ENCODE measurements at regions not wholly inside any gene's neighbourhood (a gene's known extent, or its start where the extent isn't known, plus 50 kb on each side); places are given as distances from the start of the nearest gene placed in this dataset.
"Not testable (repeated sequence)": the region's sequence is repeated elsewhere in the genome, so short reads cannot be mapped to it uniquely, and the experiment has no call there.

DNA sequence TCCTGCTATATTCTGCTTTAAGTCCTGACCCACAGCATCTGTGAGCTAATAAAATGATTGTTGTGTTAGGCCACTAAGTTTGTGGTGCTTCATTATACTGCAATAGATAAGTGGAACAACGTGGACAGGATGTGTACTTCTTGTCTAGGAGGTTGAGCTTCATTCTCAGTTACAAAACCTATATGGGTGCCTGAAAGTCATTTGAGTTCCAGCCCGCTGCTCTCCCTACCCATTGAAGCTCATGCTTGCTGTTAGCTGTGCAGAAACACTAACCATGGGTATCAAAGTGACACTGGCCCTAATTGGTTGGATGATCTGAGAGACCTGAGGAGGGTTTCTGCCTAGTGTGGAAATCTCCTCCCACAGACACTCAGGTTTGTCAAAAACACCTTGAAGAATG, 357.2 kb downstream of the PDCD6IP start:
- H3K27ac ChIP-seq = no peak overlapping the region
- TF ChIP-seq ZFX (IDR thresholded peaks at IDR 0.05) = no peak
- TF ChIP-seq, protein P1, sequence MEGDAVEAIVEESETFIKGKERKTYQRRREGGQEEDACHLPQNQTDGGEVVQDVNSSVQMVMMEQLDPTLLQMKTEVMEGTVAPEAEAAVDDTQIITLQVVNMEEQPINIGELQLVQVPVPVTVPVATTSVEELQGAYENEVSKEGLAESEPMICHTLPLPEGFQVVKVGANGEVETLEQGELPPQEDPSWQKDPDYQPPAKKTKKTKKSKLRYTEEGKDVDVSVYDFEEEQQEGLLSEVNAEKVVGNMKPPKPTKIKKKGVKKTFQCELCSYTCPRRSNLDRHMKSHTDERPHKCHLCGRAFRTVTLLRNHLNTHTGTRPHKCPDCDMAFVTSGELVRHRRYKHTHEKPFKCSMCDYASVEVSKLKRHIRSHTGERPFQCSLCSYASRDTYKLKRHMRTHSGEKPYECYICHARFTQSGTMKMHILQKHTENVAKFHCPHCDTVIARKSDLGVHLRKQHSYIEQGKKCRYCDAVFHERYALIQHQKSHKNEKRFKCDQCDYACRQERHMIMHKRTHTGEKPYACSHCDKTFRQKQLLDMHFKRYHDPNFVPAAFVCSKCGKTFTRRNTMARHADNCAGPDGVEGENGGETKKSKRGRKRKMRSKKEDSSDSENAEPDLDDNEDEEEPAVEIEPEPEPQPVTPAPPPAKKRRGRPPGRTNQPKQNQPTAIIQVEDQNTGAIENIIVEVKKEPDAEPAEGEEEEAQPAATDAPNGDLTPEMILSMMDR (conservative IDR thresholded peaks at IDR 0.05) = no peak

DNA sequence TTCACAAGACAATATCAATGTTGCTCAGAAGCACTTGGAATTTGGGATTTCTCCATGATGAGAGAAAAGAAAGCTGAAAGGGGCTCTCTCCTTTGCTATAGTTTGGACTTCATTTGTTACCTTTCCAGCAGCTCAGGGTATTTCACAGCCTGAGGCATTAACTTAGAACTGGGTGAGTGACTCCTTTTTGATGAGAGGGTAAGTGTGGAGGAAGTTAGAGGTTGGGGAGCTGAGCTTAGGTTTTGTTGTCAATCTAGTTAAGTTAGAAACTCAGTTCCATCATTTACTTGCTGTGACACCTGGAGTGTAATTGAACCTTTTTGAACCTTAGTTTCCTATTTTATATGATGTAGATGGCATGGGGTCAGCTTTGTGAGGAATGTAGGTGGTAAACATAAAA, 359.1 kb downstream of the PDCD6IP start:
- no peak for TF ChIP-seq ZFX (IDR thresholded peaks at IDR 0.05)
- TF ChIP-seq, protein P1 (conservative IDR thresholded peaks at IDR 0.05) = no peak
- no peak overlapping the region for H3K27ac ChIP-seq

DNA sequence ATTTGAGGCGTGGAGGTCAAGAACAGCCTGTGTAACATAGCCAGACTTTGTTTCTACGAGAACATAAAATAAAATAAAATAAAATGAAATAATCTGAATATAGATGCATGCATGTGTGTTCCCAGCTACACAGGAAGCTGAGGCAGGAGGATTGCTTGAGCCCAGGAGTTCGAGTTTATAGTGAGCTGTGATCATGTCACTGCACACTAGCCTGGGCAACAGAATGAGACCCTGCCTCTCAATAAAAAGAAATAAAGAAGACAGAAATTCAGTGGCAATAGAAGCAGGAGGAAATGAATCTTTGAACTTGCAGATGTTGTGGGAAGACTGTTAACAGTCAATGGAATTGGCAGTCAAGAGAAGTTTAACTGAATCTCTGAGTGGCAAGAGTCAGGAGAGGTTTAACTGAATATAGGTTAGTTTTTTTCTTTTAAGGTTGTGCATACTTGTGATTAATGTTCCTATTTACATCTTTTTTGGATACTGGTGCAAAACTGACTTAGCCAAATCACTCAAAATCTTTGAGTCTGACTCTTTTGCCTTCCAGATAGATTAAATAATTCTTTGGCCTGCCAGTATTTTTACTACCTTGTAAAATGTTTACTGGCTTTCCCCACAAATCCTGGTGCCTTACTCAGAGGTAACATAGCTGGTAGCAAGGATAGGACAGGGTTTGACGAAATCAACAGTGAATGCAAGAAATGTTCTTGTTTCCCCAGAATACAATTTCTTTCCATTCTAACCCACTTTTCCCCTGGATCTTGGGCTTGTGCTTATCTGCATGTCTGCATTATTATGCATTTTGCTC, 361.4 kb downstream of the PDCD6IP start:
- TF ChIP-seq ZFX (IDR thresholded peaks at IDR 0.05) = no peak
- TF ChIP-seq, protein P1 (conservative IDR thresholded peaks at IDR 0.05) = no peak
- H3K27ac ChIP-seq = no peak overlapping the region

DNA sequence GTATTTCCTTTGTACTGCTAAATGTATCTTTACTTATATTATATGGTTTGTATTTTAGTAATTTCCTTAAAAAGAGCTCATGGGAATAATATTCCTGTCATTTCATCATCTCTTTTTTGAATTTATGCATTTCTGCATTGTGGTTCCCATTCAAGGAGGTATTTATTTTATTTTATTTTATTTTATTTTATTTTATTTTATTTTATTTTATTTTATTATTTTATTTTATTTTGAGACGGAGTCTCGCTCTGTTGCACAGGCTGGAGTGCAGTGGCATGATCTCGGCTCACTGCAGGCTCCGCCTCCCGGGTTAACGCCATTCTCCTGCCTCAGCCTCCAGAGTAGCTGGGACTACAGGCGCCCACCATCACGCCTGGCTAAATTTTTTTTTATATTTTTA, 371.2 kb downstream of the PDCD6IP start:
- H3K27ac ChIP-seq = not testable (repeated sequence)

DNA sequence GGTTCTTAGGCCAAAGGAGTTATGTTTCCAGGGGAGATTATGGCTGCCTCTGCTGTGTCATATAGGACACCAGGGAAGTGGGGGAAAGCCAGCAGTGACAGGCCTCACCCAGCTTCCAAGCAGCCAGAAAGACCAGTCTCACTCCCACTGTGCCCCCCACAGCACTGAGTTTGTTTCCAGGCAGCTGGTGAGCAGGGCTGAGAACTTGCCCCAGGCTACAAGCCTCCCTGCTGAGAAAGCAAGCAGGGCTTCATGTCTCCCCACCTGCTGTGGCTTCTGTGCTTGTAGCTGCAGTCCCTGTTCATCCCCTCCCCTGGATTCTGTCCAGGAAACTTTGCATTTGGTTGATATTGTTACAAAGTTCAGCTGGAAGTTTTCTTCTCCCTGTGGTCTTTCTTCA, 376.3 kb downstream of the PDCD6IP start:
- no peak for TF ChIP-seq ZFX (IDR thresholded peaks at IDR 0.05)
- TF ChIP-seq, protein P1 (conservative IDR thresholded peaks at IDR 0.05) = no peak
- H3K27ac ChIP-seq = no peak overlapping the region

DNA sequence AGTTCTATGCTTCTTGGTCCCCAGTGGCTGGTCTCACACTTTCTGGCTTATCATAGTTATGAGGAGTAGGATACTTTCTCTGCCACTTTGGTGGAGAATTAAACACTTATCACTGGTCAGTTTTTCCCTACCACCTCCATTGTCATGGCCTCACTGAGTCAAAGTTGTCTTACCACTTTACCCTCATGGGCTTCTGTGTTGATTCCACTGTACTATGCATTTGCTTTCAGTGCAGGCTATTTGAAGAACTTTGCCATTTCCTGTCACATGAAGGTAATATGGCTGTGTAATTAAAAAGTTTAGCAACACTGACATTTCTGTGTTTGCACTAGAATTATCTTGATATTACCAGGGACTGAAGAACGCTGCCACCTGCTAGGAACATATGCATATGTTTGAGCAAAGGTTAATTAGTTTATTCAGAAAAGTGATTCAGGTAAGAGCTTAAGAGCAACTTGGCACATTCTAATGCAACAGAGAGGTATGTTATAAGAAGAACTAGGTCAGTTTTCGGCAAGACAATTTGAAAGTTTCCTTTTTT, 377.3 kb downstream of the PDCD6IP start:
- no peak for TF ChIP-seq ZFX (IDR thresholded peaks at IDR 0.05)
- TF ChIP-seq, protein P1 (conservative IDR thresholded peaks at IDR 0.05) = no peak
- no peak overlapping the region for H3K27ac ChIP-seq

DNA sequence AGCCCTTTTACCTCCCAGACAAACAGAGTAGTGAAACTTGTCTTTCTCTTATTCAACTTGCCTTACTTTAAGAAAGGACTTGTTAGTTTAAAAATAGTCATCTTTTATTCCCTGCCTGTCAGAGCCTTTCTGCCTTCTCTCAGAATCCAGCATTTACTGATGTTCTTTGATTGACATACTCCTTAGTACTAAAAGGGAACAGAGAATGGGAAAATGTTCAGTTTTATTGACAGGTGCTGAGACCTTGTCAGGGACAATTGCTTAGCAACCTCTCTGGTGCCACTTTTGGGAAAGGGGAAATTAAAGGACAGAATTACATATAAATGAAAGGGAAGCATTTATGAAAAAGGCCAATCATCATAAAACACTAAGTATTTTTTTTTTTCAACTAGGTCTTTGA, 378.3 kb downstream of the PDCD6IP start:
- TF ChIP-seq ZFX (IDR thresholded peaks at IDR 0.05) = no peak
- TF ChIP-seq, protein P1 (conservative IDR thresholded peaks at IDR 0.05) = no peak
- H3K27ac ChIP-seq = no peak overlapping the region

DNA sequence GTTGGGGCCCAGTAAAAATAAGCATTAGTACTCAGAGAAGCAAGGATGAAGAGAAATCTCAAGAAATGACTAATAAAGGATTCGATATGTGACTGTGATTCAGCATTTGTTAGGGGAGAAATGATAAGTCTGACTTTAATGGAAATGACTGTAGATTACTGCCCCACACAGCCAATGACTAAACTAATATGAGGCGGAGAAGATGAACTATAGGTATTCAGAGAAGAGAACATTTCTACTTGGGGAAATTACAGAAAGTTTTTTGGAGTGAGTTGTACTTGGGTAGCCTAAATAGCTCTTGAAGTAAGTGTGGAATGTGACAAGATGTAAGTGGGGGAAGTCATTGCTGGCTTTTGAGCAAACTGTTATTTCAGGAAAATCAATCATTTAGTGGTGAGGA, 380.0 kb downstream of the PDCD6IP start:
- H3K27ac ChIP-seq = no peak overlapping the region
- no peak for TF ChIP-seq ZFX (IDR thresholded peaks at IDR 0.05)
- TF ChIP-seq, protein P1 (conservative IDR thresholded peaks at IDR 0.05) = no peak
